CMK (cell line): ENCODE measurements at regions not wholly inside any gene's neighbourhood (a gene's known extent, or its start where the extent isn't known, plus 50 kb on each side); places are given as distances from the start of the nearest gene placed in this dataset.
"Not testable (repeated sequence)": the region's sequence is repeated elsewhere in the genome, so short reads cannot be mapped to it uniquely, and the experiment has no call there.

Experiments
- DNase-seq: peaks from one replicate; pipeline ENCODE4 v3.0.0-alpha.2; 2010; ENCODE audit warnings: low read depth

DNA sequence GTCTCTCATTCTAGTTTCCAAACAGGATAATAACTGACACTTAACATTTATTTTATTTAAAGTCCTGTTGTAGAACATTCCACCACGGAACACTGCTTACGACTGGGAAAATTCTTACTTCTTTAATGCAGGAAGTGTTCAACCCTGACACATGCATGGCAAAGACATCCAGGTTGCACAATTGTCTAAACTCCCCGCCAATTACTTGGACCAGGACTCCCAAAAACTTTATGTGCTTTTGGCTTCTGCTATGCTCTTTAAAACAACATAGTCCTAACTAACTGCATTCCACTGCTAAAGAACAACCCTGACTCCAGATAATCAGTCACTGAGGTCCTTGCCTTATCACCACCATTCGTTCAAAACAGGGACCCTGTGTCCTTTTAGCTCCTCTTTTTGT, 995.8 kb downstream of the LTN1 start:
- not testable (repeated sequence) for DNase-seq

DNA sequence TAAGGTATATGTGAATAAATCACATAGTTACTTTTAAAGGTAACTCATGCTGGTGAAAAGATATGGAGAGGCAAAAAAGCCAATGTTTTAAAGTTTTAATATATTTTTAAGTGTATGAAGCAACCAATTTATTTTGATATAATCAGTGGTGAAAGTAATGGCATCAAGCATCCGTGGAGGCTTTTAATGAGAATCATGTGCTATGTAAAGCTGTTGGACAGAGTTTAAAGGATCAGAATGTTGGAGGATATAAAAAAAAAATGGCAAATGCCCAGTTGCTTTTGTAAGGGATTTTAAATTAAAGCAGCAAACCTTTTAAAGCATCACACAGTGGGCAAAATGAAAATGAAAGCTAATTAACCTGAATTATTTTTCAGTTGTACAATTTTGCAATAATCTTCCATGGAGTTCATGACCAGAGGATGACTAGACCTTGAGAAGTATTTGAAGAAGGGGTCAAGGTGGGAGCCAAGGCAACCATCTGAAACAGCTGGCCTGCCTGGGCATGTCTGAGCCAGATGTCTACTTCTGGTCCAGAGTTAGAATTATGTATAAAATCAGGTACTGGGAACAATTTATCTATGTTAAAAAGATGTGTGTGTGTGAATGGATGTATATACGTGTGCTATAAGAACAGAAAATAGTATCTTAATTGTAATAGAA, 1007.9 kb downstream of the LTN1 start:
- DNase-seq = not testable (repeated sequence)

DNA sequence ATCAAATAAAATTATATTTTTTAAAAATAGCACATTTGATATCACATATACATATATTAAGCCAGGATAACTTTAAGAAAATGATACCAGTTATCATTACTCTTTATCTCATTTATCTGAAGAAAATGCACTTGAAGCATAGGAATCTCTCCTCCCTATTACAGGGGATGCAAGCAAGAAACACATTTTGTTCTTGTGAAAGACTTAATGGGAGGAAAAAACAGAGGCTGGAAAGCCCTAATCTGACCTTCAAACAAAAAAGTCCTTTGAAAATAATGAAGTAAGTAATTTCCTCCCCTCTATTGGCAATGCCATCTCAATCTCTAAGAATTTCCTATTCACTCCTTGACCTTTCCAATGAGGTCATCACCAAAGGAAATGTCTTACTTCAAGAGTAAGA, 1012.6 kb upstream of the ADAMTS5 start:
- not testable (repeated sequence) for DNase-seq

DNA sequence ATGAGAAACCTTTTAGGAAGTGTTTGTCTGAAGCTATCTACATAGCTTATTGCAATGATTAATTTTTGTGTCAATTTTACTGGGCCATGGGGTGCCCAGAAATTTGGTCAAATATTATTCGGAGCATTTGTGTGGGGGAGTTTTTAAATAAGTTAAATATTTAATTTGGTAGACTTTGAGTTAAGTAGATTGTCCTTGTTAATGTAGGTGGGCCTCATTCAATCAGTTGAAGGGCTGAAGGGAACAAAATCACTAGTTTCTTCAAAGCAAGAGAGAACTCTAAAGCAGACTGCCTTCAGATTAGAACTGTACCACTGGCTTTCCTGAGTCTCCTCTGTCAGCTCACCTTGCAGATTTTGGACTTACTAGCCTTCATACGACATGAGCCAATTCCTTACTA, 1008.6 kb upstream of the ADAMTS5 start:
- no peak for DNase-seq

DNA sequence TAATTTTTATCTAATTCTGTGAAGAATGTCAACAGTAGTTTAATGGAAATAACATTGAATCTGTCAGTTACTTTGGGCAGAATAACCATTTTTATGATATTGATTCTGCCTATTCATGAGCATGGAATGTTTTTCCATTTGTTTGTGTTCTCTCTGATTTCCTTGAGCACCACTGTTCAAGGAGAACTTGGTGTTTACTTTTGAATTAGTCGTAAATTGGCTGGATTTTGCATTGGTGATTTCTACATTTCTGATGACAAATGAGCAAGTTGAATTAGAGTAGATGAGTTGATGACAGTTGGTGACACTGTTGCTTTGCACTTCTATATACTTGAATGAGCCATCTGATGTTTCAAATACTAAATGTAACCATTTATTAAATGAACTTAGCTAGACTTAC, 1007.3 kb upstream of the ADAMTS5 start:
- not testable (repeated sequence) for DNase-seq

DNA sequence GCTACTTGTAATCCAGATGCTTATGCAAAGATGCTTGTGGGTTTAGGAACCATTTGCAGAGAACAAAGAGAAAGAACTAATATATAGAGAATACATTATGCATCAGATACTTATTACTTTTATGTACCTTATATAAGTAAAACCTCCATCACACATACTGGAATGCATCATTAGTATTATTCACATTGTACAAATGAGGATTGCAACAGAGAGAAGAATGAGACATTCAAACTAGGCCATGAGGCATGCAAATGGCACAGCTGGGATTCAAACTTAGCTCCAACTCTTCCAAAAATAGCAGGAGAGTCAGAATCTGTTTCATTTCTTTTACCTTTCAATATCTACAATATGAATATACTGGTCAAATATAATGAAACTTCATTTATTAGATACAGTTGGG, 1001.4 kb upstream of the ADAMTS5 start:
- not testable (repeated sequence) for DNase-seq

DNA sequence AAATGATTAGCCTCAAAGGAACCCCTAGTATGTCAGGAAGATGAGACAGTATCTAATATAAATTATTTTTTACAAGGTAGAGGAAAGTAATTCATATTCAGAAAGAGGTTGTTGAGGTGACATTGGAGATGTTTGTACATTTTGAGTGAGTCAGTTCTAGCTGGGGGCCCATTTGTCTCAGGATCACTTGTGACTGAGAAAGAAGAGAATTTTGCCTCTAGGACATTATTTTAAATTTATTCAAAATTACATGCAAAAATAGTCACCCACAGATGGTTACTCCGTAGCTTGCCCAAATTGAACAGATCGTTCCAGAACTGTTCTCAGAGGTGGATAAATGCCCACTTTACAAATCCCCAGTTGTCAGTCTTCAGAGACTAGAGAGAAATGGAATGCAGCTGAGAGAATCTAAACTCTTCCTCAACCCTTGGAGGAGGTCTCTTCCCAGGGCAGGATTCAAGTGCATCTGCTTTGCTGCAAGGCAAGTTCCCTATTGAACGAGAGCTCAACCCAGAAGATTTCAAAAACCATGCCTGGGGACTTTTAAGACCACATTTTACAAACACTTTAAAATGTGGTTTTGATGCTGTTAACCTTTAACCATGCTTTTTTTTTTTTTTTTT, 987.8 kb upstream of the ADAMTS5 start:
- DNase-seq = no peak

DNA sequence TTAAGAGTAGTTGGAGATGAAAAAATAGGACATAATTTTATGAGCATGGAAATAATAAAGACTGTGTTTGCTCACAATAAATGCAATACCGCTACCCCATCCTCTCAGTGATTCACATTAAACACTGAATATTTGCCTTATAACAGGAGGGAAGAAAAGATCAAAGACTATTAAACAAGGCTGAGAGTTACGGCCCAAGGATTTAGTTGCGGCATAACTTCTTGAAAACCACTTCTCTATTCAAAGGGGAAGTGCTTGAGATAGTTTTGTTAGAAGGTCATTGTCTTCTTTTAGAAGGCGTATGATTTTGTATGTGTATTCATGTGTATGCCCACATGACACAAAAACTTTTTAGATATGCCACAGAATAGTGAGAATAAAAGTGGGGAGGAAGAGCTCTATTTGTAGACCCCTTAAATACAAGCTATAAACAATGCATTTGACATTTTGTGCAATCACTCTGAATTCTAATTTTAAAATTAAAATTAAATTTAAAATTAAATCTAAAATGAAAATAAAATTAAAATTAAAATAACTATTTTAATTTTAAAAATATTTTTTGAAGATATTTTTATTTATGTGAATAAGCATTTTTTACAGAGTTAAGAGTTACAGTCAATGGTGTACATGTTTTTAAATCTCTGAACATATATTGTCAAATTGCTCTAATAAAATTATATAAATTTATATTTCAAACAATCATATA, 986.6 kb upstream of the ADAMTS5 start:
- DNase-seq = no peak

DNA sequence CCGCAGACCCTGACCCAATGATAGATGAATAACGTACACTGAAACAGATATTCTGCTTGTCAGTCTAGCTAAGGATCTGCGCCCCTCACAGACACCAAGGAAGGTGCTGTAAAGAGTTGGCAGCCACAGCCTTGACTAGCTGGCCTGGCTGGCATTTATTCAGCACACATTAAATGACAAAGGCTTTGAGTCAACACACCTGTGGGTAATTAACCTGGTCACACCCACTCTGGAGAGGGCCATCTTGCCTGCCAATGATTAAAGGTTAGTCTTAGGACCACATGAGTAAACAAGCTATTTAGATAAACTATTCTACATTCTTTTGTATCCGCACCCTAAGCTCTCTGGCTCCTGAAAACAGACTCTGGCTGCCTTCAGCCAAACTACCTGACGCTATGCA, 982.2 kb upstream of the ADAMTS5 start:
- DNase-seq = not testable (repeated sequence)

DNA sequence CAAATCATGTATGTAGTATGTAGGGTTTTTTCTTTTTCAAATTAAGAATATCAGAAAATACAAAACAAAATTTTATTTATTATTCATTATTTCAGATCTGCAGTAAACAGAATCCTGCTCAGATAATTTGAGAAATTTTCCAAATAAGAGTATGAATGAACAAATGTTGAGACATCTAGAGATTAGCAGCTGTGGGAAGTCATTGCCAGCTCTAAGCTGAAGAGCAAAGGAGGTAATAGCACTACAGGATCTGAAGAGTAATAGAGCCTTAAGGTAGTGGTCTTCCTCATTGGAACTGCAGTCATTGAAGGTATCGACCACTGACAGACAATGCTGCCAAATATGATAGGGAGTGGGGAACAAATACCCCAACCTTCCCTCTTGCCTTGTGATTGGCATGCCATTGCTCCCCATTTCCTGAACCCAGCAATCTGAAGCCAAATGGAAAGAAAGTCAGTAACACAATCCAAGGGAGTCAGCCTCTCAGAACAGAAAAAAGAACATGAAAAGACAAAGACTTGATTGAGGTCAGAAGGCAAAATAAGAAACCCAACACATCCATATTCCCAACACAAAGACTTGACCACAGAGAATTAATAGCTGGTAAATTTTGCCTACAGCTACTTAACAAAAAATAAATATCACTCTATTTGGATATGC, 963.4 kb upstream of the ADAMTS5 start:
- DNase-seq = not testable (repeated sequence)

DNA sequence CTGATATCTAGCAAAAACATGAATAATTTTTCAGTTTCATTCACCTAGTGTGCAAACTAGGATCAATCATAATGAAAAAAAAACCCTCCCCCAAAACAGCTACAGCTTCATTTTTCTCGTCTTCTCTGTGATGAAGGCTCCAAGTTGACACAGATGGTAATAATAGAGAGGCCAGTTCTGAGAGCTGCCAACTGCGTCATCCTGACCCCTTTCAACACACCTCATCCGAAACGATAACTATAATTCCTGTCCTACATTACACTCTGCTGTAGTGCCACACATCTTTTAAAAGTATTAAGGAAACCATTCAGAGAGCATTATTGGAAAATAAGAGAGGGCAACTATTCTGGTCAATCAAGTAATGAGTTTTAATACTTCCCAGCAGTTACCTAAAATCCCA, 962.3 kb upstream of the ADAMTS5 start:
- DNase-seq = not testable (repeated sequence)

DNA sequence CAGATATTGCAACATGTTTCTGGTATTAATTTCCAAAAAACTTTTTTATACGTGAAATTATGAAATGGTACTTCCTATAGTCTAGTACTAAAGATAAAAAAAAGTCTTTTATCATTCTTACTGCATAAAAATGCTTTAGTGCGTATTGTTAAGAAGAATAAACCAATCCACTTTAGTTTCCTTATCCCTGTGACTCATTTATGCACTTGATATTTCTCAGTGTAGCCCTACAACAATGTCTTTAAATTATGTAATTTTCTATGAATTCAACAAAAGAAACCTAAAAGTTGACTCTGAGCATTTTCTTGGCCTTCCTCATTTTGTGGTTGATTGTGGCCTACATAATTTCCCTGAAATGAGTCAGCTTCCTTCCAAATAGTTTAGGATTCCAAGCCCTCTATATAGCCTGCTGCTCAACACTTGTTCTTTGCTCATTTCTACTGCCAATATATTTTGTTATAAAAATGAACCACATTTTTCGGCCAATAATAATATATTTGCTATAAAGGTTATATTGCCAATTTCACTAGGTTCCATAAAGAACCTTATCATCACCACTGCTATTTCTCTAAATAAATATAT, 961.7 kb upstream of the ADAMTS5 start:
- not testable (repeated sequence) for DNase-seq

DNA sequence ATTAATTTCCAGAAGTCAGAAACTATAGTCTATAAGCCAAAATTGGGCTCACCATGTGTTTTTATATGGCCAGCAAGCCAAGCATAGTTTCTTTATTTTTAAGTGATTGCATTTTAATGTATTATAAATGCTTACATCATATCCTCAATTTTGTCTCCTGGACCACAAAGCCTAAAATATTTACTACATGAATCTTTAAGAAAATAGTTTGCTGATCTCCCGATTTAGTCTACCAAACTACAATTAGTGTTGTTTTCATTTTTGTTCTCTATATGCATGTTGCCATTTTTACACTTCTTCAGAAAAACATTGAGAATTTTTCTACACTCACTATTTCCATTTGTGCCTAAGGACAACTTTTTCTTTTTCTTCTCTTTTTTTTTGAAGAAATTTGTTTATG, 954.5 kb upstream of the ADAMTS5 start:
- not testable (repeated sequence) for DNase-seq

DNA sequence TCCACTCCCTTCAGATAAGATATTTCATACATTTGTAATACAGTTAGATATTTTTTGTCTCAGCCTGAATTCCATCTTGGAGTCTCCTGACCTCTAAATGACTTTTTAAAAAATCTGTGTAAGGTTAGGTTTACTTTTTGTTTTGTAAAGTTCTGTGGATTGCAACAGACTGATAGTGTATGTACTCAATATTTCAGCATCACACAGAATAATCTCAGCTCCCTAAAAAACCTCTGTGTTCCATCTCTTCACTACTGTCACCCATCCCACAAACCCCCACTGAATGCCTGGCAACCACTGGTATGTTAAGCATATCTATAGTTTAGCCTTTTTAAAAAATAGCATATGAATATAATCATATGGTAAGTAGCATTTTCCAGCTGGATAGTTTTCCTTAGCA, 951.1 kb upstream of the ADAMTS5 start:
- not testable (repeated sequence) for DNase-seq

DNA sequence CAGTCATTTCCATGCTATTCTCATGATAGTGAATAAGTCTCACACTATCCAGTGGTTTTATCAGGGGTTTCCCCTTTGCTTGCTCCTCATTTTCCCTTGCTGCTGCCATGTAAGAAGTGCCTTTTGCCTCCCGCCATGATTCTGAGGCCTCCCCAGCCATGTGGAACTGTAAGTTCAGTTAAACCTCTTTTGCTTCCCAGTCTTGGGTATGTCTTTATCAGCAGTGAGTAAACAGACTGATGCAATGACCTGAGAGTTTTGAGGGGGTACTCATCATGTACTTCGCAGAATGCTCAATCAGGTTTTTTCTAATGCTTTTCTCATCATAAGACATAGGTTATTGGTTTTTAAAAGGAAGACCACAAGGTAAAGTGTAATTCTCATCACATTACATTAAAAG, 949.4 kb upstream of the ADAMTS5 start:
- DNase-seq = not testable (repeated sequence)

DNA sequence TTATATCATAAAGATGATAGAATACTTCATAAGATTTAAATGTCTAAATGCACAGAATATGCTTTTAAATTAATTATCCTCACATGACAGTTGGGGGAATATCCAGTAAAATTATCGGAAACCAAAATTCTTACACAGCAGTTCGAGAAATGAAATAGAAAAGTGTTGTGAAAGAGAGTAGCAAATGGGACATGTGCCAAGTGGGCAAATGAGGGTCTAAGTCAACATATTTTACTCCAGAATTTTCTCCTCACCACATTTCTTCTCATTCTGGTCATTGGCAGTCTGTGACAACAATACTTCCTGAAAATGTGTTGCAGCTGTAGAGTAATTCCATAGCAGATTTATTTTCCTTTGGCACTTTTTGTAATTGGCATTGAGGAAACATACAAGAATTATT, 945.2 kb upstream of the ADAMTS5 start:
- not testable (repeated sequence) for DNase-seq

DNA sequence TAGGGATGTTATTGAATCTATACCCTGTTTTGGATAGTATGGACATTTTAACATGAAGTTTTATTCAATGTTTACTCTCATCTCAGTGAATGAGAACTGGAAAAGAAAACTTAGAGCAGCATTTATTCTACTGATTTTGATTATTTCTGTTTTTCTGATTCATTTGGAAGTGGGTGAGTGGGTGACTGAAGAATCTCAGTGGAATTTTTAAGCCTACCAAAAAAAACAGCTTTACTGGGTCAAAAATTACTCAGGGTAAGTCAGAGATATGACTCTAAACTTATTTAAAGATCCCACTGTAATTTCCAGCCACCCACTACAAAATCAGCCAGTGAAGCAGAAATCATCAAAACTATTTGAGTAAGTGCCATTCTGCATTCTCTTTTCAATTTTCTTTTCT, 942.6 kb upstream of the ADAMTS5 start:
- not testable (repeated sequence) for DNase-seq

DNA sequence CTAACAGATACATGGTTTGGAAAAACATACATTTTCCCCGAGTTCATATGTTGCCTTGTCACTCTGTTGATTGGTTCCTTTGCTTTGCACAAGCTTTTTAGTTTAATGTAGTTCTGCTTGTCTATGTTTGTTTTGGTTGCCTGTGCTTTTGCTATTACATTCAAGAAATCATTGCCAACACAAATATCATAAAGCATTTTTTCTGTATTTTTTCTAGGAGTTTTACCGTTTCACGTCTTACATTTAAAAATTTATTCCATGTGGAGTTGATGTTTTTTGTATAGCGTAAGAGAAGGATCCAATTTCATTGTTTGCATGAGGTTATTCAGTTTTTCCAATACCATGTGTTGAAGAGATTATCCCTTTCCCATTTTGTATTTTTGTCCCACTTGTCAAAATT, 941.9 kb upstream of the ADAMTS5 start:
- not testable (repeated sequence) for DNase-seq

DNA sequence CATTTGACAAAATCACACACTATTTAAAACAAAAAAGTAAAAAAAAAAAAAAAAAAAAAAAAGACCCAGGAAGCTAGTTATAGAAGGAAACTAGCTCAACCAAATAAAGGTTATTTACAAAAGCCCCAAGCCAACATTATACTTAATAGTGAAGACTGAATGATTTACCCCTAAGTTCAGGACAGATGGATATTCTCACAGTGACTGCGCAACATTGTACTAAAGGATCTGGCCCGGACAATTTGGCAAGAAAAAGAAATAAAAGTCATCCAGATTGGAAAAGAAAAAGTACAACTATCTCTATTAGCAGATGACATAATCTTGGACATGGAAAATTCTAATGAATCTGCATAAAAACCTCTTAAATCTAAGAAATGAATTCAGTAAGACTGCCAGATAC, 936.0 kb upstream of the ADAMTS5 start:
- DNase-seq = not testable (repeated sequence)

DNA sequence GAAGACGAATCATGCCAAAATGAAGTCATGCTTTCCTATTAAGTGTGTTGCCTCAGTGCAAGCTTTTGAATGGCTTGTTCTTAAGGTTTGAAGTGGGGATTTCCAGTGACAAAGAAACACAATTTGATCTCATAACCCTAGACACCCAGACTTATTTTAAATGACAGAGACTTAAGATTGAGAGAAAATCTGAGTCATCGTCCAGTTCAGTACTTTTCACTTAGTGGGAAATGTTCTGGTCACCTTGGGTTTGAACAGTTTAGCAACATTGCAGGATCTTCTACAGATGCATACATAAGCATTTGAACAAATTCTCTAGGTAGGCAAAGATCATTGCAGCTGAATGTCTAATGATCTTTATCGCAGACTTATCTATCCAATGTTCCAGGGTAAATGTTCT, 926.7 kb upstream of the ADAMTS5 start:
- DNase-seq = not testable (repeated sequence)

DNA sequence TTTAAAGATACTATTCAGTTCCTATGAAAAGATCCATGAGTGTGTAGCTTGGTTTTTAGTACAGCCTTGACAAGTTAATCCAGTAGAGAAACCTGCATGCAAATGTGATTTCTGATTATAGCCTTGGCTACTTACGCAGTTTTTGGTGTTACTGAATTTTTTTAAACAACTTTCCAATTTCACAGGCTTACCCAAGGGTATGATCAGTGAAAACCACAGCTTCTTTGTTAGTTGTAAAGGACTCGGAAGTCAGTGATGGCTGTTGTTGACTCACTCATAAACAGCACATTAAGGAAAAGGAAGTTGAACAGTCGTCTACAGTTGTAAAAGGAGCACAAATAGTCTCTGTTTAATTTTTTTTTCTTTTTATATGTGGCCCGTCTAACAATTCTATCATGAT, 924.6 kb upstream of the ADAMTS5 start:
- DNase-seq = not testable (repeated sequence)

DNA sequence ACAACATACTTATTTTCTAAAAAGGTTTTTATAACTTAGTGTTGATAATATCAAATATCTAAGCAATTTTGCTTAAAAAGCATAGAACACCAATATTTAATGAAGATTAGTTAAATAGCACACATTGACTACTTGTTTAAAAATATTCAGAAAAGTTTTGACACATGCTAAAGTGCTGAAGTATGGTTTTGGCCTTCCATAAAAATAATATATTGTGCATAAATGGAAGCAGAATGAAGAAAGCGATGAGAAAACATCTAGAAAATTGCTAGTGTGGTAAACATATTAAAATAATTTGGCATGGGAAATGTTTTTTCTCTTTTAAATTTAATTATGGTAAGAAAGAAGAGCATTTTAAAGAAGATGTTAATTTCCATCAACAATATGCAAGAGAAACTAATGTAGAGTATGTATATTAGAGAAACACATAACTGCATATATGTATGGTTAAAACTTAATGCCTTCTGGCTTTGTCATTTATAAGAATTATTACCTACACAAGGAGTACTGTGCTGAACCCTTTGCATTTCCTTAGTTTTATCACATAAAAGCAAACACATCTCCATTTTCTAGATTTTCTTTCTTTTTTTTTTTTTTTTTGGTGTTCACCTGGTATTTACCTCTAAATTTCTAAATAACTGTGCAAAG, 921.0 kb upstream of the ADAMTS5 start:
- DNase-seq = not testable (repeated sequence)
